RWPE1 (cell line): ENCODE measurements at regions not wholly inside any gene's neighbourhood (a gene's known extent, or its start where the extent isn't known, plus 50 kb on each side); places are given as distances from the start of the nearest gene placed in this dataset.
A peak's percentile ranks its signal among the peaks of the same experiment; 100 is the strongest.

Experiments
- CTCF ChIA-PET: fragments of 350-600 bp; sonication (Branson Sonifier 250); formaldehyde crosslinking; extraction: SDS; loops from one replicate; lab custom pipeline; 2021; lab: Yijun Ruan, JAX
- POLR2A ChIA-PET: fragments of 400-600 bp; formaldehyde crosslinking; extraction: SDS; loops from one replicate; lab custom pipeline; 2020; ENCODE audit warnings: antibody characterized with exemption; ENCODE audit not compliant: low non-redundant PET; lab: Yijun Ruan, JAX
- DNase-seq: peaks from one replicate; pipeline ENCODE4 v3.0.0; 2012; ENCODE audit warnings: low spot score
- H3K27ac ChIP-seq: fragments of 450-650 bp; 2 replicates; pipeline ENCODE4 v1.5.1; 2017
- TF ChIP-seq, protein P1 (sequence below): fragments of 450-650 bp; conservative IDR thresholded peaks from 2 replicates; pipeline ENCODE4 v1.5.1; 2017; ENCODE audit warnings: low read depth, mild to moderate bottlenecking

DNA sequence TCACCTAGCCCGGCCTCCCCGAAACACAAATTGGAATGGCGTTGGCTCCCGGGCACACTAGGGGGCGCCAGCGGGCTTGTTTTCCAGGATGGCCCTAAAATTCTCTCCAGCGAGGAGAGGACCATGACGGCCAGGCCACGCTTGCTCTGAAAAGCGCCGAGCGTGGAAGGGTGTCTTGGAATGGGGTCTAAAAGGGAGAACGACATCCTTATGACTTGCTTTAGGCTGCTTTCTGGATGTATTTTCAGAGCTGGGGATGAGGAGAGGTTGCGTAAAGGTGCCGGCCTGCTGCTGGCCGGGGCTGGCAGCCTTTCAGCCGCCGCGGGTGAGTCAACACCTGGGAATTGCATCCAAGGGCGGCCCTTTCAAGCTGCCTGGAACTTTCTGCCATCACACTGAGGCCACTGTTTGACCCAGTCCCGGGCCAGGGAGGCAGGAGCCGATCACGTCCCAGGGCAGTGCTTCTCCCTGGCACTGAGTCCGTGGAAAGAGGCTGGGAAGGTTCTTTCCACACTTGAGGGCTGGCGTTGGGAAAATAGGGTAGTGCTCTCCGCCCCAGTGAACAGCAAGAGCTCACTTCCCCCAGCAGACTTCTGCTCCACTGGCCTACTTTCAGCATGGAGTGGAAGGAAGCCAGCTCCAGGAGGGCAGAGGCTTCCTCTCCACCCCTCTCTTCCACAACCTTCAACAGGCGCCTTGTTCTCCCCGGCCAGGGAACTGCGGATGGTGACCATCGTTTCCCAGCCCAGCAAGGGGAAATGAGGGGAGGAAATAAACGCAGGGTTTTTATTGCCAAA is 216.2 kb downstream of the TTC8 start:
- TF ChIP-seq, protein P1, sequence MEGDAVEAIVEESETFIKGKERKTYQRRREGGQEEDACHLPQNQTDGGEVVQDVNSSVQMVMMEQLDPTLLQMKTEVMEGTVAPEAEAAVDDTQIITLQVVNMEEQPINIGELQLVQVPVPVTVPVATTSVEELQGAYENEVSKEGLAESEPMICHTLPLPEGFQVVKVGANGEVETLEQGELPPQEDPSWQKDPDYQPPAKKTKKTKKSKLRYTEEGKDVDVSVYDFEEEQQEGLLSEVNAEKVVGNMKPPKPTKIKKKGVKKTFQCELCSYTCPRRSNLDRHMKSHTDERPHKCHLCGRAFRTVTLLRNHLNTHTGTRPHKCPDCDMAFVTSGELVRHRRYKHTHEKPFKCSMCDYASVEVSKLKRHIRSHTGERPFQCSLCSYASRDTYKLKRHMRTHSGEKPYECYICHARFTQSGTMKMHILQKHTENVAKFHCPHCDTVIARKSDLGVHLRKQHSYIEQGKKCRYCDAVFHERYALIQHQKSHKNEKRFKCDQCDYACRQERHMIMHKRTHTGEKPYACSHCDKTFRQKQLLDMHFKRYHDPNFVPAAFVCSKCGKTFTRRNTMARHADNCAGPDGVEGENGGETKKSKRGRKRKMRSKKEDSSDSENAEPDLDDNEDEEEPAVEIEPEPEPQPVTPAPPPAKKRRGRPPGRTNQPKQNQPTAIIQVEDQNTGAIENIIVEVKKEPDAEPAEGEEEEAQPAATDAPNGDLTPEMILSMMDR: peak; percentile 91
- POLR2A ChIA-PET: no interaction called here
- CTCF ChIA-PET: interaction anchor here (0.6 to 1.0 kb wide), 16 partner anchors 14 to 1015 kb away, joined by 3 to 7 read pairs (median 4); no protein-coding TSS in a partner anchor
- DNase-seq: peak; percentile 90
- peak overlapping the region; percentile 95 for H3K27ac ChIP-seq

DNA sequence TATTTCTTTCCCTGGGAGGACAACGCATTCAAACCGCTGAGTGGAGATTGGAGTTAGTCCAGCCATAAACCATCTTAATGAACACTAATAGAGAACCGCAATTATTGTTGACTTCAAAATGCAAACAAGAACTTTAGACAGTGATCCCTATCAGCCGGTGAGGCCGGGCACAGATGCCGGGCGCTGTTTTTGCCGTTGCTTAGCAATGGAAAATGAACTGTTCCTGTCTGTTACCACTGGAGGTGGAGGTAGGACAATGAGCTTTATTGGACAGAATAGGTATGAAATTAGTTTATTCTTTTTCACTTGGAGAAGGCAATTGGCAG is 216.8 kb downstream of the TTC8 start:
- TF ChIP-seq, protein P1: no peak
- H3K27ac ChIP-seq: peak overlapping the region; percentile 95
- peak; percentile 38 for DNase-seq
- CTCF ChIA-PET: interaction anchor here (0.6 to 1.0 kb wide), 12 partner anchors 14 to 898 kb away, joined by 3 to 7 read pairs (median 4); no protein-coding TSS in a partner anchor
- POLR2A ChIA-PET: no interaction called here

DNA sequence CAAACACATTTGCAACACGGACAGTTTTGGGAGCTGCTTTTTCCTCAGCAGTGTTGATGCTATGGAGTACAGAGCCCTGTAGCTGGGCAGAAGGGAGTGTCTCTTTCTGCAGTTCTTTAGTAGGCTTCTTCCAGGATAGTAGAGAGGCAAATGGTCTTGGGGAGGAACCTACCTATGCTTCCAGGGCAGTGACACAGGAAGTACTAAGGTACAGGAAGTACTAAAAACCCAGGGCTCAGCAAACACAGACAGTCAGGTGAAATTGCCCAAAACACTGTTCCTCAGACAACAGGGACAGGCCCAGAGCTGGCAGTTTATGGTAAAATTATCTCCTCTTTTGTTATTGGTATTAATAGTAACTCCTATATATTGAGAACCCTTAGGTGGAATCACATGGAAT is 217.6 kb downstream of the TTC8 start:
- no peak for DNase-seq
- ChIA-PET CTCF (interaction anchor here (0.5 kb wide), 1 partner anchor 779 kb away, joined by 4 read pairs; no protein-coding TSS in a partner anchor), POLR2A (no interaction called here)
- H3K27ac ChIP-seq: no peak overlapping the region
- TF ChIP-seq, protein P1: no peak

DNA sequence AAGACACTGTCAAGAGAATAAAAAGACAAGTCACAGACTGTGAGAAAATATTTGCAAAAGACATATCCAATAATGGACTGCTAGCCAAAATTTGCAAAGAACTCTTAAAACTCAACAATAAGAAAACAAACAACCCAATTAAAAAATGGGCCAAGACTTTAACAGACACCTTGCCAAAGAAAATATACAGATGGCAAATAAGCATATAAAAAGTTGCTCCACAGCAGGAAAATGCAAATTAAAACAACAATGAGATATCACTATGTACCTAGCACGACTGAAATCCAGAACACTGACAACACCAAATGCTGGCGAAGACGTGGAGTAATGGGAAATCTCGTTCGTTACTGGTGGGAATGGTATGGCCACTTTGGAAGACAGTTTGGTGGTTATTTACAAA is 228.9 kb downstream of the TTC8 start:
- no peak overlapping the region for H3K27ac ChIP-seq
- TF ChIP-seq, protein P1: no peak
- POLR2A ChIA-PET: no interaction called here
- DNase-seq: no peak
- CTCF ChIA-PET: no interaction called here

DNA sequence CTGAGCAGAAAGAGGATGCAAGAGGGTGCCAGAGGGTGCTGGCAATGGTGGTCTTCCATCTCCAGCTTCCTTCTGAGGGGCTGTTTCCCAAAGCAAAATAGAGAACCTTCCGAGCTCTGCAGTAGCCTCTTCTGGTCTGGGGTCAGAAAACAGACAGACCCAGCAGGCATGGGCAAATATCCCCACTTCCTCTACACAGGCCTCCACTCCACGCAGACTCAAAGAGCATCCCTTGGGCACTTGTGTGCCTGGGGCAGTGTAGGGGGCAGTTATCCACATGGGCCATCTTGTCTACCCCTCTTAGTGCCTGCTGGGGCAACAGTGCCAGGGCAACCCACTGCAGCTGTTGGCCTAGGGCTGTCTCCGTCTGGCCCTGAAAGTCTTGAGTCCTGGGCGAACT is 231.9 kb downstream of the TTC8 start:
- CTCF ChIA-PET: no interaction called here
- no peak overlapping the region for H3K27ac ChIP-seq
- TF ChIP-seq, protein P1: no peak
- no peak for DNase-seq
- POLR2A ChIA-PET: no interaction called here

DNA sequence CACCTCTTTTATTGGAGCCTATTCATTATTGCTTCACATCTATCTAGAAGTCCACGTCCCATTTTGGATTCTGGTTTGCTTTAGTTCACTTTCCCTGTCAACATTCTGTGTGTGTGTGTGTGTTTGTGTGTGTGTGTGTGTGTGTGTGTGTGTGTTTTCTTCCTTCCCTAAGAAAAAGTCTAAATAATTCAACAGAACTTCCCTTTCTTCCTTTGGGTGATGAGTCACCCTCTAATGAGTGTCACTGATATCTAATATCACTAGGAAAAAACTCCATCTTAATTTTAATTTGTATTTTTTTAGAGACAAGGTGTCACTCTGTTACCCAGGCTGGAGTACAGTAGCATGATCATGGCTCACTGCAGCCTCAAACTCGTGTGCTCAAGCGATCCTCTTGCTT is 234.2 kb downstream of the TTC8 start:
- ChIA-PET POLR2A (no interaction called here), CTCF (no interaction called here)
- no peak for DNase-seq
- TF ChIP-seq, protein P1: no peak
- no peak overlapping the region for H3K27ac ChIP-seq
